ENCODE measurements at regions not wholly inside any gene's neighbourhood (a gene's known extent, or its start where the extent isn't known, plus 50 kb on each side); places are given as distances from the start of the nearest gene placed in this dataset.

DNA sequence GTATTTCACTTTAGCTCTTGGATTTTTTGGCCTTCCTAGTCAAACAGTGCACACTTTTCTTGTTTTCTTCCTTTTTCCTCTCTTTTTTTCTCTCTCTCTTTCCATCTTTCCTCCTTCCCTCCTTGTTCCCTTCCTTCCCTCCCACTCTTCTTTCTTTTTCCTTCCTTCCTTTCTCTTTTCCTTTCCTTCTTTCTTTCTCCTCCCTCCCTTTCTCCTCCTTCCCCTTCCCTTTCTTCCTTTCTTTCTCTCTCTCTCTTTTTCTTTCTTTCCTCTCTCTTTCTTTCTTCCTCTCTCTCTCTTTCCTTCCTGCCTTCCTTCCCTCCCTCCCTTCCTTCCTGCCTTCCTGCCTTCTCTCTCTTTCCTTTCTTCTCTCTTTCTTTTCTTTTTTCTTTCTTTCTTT is 181.6 kb upstream of the ELAC2 start:
- no peaks in the 10 kb centered on the region for H4K20me1 ChIP-seq (ENCODE audit: control insufficient read depth, extremely low read depth, insufficient read depth, low read length)
- no peak overlapping the region for H2AFZ ChIP-seq (ENCODE audit: low read length)
- H3K36me3 ChIP-seq (ENCODE audit: control insufficient read depth, insufficient read depth, low read length) = no peaks in the 10 kb centered on the region
- no peak overlapping the region for H3K4me3 ChIP-seq (replicated peaks in 1 of 4; ENCODE audit: control extremely low read depth in 1 of 4, insufficient read depth in 1 of 4, low read depth in 3 of 4, low read length in 4 of 4)
- no peak overlapping the region for H3K4me2 ChIP-seq (ENCODE audit: extremely low read depth, insufficient read depth, low read length)
- no peaks in the 10 kb centered on the region for H3K27me3 ChIP-seq (ENCODE audit: control insufficient read depth, insufficient read depth, low read length)
- no peaks in the 10 kb centered on the region for H3K9me3 ChIP-seq (ENCODE audit: control insufficient read depth, insufficient read depth, low read depth, low read length)
- H3K27ac ChIP-seq (ENCODE audit: insufficient read depth, low read length) = no peak overlapping the region
- no peaks in the 10 kb centered on the region for H3K4me1 ChIP-seq (ENCODE audit: control insufficient read depth, extremely low read depth, insufficient read depth, low read length)
- H3K9ac ChIP-seq (ENCODE audit: insufficient read depth, low read length) = no peak overlapping the region
- DNase-seq (ENCODE audit: low read depth in 2 of 2) = no peak
- H3K79me2 ChIP-seq (ENCODE audit: control insufficient read depth, insufficient read depth, low read length) = no peaks in the 10 kb centered on the region
- TF ChIP-seq EZH2 (IDR thresholded peaks at IDR 0.05; ENCODE audit: low read length, missing control alignments) = no peak
- no peak for TF ChIP-seq CTCF (conservative IDR thresholded peaks at IDR 0.05 in 1 of 2, IDR thresholded peaks at IDR 0.05 in 1 of 2; ENCODE audit: low read depth in 1 of 2, low read length in 2 of 2)

DNA sequence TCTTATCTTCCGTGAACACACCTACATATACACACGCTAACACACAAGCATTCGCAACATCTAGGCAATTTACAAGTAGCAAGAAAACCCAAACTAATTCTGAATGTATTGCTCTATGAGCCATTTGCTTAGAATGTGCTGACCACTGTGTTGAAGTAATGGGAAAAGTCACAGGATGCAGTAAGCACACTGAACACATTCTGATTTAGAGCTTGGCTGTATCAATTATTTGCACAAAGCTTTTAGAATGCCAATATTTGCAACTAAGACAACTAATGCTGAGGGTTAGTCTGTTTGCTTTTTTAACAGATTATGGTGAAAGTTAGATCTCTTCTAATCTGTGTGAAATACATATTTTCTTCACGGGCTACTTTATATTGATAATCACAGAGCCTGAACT is 179.8 kb upstream of the ELAC2 start:
- Histone ChIP-seq H3K4me2 (ENCODE audit: extremely low read depth, insufficient read depth, low read length) (no peak overlapping the region), H3K36me3 (ENCODE audit: control insufficient read depth, insufficient read depth, low read length) (no peaks in the 10 kb centered on the region), H3K9ac (ENCODE audit: insufficient read depth, low read length) (no peak overlapping the region), H2AFZ (ENCODE audit: low read length) (no peak overlapping the region), H3K4me1 (ENCODE audit: control insufficient read depth, extremely low read depth, insufficient read depth, low read length) (no peaks in the 10 kb centered on the region), H3K4me3 (replicated peaks in 1 of 4; ENCODE audit: control extremely low read depth in 1 of 4, insufficient read depth in 1 of 4, low read depth in 3 of 4, low read length in 4 of 4) (no peak overlapping the region), H3K9me3 (ENCODE audit: control insufficient read depth, insufficient read depth, low read depth, low read length) (no peaks in the 10 kb centered on the region), H3K27ac (ENCODE audit: insufficient read depth, low read length) (no peak overlapping the region), H3K79me2 (ENCODE audit: control insufficient read depth, insufficient read depth, low read length) (no peaks in the 10 kb centered on the region), H3K27me3 (ENCODE audit: control insufficient read depth, insufficient read depth, low read length) (no peaks in the 10 kb centered on the region), H4K20me1 (ENCODE audit: control insufficient read depth, extremely low read depth, insufficient read depth, low read length) (no peaks in the 10 kb centered on the region)
- TF ChIP-seq EZH2 (IDR thresholded peaks at IDR 0.05; ENCODE audit: low read length, missing control alignments) (no peak), CTCF (conservative IDR thresholded peaks at IDR 0.05 in 1 of 2, IDR thresholded peaks at IDR 0.05 in 1 of 2; ENCODE audit: low read depth in 1 of 2, low read length in 2 of 2) (no peak)
- no peak for DNase-seq (ENCODE audit: low read depth in 2 of 2)

- H3K4me2 ChIP-seq (ENCODE audit: extremely low read depth, insufficient read depth, low read length) = no peak overlapping the region
- H3K4me3 ChIP-seq (replicated peaks in 1 of 4; ENCODE audit: control extremely low read depth in 1 of 4, insufficient read depth in 1 of 4, low read depth in 3 of 4, low read length in 4 of 4) = no peak overlapping the region
- no peaks in the 10 kb centered on the region for H4K20me1 ChIP-seq (ENCODE audit: control insufficient read depth, extremely low read depth, insufficient read depth, low read length)
- H3K4me1 ChIP-seq (ENCODE audit: control insufficient read depth, extremely low read depth, insufficient read depth, low read length) = no peaks in the 10 kb centered on the region
- no peak overlapping the region for H3K9ac ChIP-seq (ENCODE audit: insufficient read depth, low read length)
- no peak for DNase-seq (ENCODE audit: low read depth in 2 of 2)
- H3K27ac ChIP-seq (ENCODE audit: insufficient read depth, low read length) = no peak overlapping the region
- no peak for TF ChIP-seq EZH2 (IDR thresholded peaks at IDR 0.05; ENCODE audit: low read length, missing control alignments)
- no peak for TF ChIP-seq CTCF (conservative IDR thresholded peaks at IDR 0.05 in 1 of 2, IDR thresholded peaks at IDR 0.05 in 1 of 2; ENCODE audit: low read depth in 1 of 2, low read length in 2 of 2)
- H3K9me3 ChIP-seq (ENCODE audit: control insufficient read depth, insufficient read depth, low read depth, low read length) = no peaks in the 10 kb centered on the region
- H3K79me2 ChIP-seq (ENCODE audit: control insufficient read depth, insufficient read depth, low read length) = no peaks in the 10 kb centered on the region
- no peaks in the 10 kb centered on the region for H3K27me3 ChIP-seq (ENCODE audit: control insufficient read depth, insufficient read depth, low read length)
- no peak overlapping the region for H2AFZ ChIP-seq (ENCODE audit: low read length)
- H3K36me3 ChIP-seq (ENCODE audit: control insufficient read depth, insufficient read depth, low read length) = no peaks in the 10 kb centered on the region
These were observed 177.1 kb upstream of the ELAC2 start for GRCh38 chr17:13194887-13195286.

All from fibroblast of lung (primary cell).